Muscle of back (tissue), 3 donors: ENCODE measurements at regions not wholly inside any gene's neighbourhood (a gene's known extent, or its start where the extent isn't known, plus 50 kb on each side); places are given as distances from the start of the nearest gene placed in this dataset.
"Not testable (repeated sequence)": the region's sequence is repeated elsewhere in the genome, so short reads cannot be mapped to it uniquely, and the experiment has no call there.

ENCODE experiments used
- DNase-seq, 3 donors: peaks; one replicate each; pipeline versions ENCODE4 v3.0.0 to v3.0.0-alpha.2; 2013

DNA sequence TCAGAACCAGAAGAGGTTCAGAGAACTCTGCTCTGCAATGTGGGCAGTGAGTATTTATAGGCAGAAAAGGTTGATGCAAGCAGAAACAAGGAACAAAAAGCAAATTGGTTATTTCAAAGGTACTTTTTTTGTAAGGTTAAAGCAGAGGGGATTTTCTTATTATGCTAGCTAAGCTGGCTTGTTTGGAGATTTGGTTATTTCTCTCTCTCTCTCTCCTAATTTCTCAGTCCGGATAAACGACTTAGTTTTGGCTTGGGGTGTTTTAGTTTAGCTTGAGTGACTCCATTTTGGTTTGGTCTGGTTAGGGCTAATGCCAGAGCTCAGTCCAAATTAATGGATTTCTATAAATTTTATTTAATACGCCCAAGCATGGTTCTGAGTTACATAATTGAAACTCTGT lies 566.8 kb downstream of the SH2D4B start:
- DNase-seq: no peak

DNA sequence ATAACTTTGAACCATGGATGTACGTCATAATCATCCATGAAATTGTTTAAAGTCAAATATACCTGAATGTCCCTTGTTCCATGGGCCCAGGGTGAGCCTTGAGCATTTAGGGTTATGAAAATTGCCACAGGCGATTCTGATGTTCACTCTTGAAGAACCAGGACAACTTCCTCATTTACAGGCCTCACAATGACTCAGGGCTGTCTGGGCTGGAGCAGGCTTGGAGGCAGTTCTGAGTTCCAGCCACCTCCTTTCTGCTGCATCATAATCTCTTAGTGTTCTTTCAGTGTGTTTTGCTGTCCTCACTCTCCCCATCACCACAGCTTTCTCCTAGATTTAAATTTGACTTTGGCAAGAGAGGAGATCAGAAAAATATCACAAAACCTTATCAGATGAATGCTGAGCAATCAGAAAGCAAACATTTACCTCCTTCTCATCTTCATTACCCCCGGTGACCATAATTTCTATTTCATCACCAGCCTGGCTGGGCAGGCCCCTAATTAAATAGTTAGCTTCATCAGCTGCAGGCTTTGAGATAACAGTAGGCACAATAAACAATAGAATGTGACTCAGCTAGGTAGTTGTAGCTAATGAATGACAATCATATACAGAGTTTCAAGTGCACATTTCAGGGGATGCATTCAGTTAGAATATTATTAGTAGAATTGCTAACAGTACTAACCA lies 571.0 kb downstream of the SH2D4B start:
- no peak for DNase-seq

DNA sequence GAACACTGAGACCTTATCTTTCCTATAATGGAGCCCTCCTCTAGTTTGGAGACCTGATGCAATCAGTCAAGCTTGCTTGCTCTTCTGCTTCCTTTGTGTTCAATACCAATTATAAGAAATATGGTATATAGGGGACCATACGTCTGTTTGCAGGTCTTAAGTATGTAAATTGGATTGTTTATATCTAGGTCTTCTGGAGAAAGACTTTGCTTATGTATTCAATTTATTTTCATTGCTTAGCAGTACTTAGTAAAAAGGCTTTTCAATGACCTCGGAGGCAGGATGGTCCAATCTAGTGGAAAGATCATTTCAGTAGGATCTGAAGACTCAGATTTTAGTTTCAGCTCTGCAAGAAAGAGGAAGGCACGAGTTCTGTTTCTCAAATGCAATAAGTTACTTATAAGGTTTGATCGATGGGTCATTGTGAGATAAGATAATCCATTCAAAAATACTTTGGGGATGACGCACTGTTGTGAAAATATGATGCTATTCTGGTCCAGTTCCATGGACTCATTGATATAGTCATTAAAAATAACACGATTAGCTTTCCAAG lies 571.6 kb downstream of the SH2D4B start:
- DNase-seq: no peak

DNA sequence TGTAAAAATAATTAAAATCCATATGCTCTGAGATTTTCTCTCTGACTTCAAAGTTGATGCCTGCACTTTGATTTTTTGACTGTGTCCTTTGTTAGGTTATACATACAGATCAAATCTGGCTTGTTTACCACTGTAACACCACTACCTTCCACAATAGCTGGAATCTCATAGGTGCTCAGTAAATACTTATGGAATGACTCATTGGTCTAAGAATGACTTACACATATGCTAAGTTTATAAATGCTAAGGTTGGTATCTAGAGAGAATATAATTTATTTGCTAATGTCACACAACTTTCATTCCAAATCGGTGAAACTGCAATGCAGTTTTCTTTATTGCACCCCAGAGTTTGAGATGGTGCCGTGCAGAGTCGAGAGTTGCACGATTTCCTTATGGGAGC lies 578.5 kb downstream of the SH2D4B start:
- DNase-seq: no peak

DNA sequence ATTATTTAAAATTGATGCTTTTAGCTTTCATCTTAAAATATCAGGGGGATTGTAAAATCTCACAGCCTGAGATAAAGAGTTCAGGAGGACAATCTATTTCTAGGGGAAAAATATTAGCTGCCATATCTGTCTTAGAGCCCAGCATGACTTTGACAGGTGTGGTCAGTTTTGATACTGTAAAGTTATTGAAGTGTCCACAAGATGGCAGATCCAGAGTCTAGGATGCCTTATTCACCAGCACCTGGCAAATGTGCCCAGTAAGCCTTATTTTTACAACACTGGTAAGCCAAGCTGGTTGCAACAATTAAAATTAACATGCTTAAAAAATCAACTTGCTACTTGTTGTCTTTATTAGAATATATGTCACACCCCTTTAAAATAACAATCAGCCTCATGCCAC lies 579.3 kb downstream of the SH2D4B start:
- no peak for DNase-seq

DNA sequence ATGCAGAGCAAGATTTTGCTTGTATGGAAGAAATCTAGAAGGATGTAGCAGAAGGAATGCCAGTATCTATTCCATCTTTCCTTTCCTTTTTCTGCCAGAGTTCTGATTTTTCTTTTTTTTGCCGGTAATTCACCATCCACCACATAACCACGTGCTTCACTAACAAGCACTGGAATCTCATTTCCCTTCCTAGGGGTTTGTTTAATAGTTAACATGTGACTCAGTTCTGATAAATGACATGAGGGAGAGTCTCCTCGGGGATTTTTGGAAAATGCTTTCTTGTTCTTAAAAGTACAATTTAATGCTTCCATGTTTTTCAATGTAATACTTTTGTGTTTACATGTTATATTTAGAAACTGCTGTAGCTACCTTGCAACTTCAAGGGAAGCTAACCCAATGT lies 590.2 kb downstream of the SH2D4B start:
- no peak for DNase-seq

DNA sequence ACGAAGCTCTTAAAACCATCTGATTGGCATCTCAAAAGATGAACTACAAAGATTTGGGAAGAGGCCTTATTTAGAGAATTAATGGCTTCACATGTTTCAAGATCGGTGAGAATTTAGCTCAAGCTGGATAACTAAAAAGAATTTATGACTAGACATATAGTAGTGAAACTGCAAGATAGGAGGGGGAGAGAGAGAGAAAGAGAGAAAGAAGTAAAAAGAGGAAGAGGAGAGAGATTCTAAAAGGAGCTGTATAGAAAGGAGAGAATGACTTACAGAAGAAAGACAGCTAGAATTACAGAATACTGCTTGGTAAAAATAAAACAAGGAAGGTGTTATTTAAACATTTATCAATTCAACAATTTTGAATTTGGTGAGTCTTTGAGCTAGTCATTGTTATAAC lies 592.3 kb downstream of the SH2D4B start:
- no peak for DNase-seq

DNA sequence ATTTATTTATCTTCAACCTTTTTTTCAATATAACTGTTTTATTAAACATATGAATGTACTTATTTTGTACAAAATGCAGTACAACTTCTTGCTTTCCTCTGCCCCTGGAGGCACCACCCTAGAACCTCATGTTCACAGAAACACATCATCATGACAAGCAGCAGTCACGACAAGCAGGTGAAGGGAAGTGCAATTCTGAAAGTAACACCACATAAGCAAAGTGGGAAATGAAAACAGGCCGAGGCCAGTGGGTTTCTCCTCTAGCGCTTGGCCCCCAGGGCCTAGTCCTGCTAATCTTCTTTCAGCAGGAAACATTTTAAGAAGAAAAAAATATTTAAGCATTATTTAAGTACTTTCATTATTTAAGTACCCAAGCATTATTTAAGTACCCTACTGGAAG lies 598.1 kb downstream of the SH2D4B start:
- no peak for DNase-seq

DNA sequence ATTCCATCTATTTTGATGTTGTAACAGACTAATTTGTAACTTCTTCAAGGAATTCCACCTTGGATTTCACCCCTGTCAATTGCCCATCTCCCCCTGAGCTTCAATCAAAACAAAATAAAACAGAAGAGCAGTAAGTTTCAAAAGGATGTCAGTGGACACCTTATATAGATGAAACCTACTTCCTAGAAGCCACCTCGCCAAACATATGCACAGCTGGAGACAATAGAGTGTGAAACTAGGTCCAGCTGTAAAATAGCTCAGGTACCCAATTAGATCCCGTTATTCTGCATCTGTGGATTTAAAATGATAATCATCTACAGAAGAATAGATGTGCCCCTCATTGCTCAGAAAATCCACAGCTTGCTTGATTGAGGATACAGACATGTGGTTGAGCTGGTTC lies 598.6 kb downstream of the SH2D4B start:
- DNase-seq: no peak

DNA sequence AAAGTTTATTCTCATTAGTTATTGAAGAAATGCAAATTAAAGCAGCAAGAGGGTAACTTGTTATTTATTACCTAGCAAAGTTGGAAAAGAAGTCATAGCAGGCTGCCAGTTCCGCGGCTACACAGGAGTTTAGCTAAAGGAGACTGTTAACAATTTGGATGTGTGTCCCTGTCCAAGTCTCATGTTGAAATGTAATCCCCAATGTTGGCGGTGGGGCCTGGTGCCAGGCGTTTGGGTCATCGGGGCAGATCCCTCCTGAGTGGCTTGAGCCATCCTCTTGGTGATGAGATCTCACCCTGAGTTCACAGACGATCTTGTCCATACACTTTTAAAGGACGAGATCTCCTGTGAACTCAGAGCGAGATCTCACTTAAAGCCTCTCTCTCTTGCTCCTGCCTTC lies 608.3 kb downstream of the SH2D4B start:
- DNase-seq: peak in 1 of 3 donors; percentile 4

DNA sequence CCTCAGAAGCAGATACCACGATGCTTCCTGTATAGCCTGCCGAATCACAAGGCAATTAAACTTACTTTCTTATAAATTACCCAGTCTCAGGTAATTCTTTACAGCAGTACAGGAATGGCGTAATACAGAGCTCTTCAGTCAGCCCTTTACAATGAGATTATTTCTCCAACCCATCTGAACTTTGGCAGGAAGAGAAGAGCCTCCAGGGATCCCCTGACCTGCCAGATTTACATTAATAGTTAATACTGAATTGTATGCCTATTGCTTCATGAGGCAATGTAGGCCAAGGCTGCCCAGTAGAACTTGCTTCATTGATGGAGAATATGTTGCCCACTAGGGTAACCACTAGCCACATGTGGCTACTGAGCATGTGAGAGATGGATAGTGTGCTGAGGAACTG lies 608.7 kb downstream of the SH2D4B start:
- no peak for DNase-seq

DNA sequence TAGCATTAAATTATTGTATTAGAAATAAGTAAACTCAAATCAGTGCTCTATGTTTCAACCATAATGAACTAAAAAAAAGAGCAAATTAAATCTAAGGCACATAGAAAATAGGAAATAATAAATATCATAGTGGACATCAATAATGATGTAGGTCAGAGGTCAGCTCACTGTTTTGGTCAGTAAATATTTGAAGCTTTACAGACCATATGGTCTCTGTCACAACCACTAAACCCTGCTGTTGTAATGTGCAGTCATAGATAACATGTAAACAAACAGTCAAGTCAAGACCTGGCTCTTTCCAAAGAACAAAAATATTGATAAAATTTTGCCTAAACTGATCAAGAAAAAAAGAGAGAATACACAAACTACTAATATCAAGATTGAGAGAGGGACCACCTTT lies 615.0 kb downstream of the SH2D4B start:
- DNase-seq: no peak

DNA sequence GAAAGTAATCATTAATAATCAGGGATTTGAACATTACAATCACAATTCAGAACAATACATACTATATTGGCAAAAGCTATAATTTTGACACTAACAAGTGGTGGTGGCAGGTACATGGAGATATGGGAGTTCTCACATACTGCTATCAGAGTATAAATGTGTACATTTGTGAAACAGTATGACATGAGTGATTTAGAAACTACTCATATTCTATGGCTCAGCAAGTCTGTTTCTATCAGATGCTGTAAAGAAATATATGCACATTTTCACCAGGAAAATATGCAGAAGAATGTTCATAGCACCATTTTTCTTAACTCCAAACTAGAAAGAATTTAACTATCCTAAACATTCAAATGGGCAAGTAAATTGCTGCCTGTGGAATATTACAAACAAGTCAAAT lies 620.0 kb downstream of the SH2D4B start:
- no peak for DNase-seq

DNA sequence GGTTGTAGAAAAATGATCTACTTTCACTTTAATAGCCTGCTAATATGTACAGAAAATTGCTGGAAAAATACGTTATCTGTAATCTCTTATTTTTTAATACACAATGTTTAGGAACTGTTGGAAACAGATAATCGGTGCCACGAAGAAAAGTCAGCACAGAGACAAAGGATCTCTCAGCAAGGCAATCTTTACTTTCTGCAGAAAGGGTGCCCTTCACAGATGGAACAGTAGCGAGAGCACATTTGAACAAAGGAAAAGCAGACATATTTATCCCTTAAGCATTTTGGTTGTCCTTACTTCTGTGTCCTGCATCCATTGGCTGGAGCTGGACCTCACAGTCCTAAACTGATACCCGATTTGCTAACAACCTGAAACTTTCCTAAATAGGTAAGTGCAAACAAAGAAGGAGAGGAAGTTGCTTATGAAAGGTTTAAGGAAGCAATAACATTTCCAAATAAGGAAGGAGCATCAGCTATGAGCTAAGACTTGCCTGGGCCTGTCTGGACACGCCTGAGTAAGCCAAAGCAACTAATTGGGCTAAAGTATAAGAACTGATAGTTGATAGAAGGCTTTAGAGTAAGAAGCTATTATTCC lies 640.0 kb downstream of the SH2D4B start:
- DNase-seq: no peak

DNA sequence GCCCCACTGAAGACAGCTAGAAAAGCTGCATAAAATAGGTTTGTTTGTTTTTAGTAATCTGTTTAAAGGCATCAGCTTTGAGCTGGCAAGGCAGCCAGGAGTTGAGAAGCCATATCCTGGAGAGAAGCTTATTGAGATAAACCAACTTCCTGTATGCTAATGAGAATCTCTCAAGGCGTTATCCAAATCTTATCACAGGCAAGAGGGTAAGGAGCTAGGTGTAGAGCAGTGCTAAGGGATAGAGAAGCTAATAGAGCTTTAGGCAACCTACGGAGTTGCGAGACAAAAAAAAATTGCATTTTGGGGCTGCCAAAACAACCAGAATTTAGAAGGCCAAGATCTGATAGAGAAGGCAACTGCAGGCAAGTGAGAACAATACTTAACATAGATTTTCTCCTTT lies 641.6 kb downstream of the SH2D4B start:
- no peak for DNase-seq

DNA sequence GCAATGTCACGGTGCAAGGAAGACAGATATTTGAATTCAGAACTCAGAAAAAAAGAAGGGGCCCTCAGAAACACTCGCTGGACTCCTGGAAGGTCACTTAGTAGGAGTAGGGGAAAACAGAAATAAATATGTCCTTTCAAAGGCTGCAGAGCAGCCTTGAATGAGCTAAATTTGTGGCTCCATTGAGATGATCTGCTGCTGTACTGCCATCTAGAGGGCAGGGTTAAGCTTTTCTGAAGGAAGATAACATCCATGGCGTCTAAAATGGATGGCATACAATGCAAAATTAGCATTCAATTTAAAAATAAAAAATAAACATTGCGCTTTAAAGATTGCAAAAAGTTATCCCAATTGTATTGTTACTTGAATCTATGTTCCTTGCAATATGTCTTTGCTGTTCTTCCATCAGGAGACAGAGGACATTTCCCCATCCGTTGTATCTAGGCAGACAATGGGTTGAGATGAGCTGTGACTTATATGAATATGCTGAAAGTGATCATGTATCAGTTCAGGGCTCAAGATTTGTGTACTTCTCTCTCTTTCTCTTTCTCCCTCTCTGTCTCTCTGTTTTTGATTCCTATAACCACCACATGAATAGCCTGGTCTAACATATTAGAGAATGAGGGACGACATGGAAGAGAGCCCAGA lies 642.2 kb downstream of the SH2D4B start:
- DNase-seq: peak in 2 of 3 donors; percentile 0 to 4

DNA sequence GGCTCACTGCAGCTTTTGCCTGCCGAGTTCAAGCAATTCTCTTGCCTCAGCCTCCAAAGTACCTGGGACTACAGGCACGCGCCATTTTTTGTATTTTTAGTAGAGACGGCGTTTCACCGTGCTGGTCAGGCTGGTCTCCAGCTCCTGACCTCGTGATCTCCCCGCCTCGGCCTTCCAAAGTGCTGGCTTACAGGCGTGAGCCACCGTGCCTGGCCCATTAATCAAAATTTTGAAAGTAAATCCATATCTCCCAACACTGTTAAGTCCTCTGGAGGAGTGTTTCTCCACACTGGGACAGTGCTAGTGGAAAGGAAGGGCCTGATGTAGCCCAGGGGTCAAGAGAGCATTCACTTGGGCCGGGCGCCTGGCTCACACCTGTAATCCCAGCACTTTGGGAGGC lies 644.6 kb downstream of the SH2D4B start:
- no peak for DNase-seq

DNA sequence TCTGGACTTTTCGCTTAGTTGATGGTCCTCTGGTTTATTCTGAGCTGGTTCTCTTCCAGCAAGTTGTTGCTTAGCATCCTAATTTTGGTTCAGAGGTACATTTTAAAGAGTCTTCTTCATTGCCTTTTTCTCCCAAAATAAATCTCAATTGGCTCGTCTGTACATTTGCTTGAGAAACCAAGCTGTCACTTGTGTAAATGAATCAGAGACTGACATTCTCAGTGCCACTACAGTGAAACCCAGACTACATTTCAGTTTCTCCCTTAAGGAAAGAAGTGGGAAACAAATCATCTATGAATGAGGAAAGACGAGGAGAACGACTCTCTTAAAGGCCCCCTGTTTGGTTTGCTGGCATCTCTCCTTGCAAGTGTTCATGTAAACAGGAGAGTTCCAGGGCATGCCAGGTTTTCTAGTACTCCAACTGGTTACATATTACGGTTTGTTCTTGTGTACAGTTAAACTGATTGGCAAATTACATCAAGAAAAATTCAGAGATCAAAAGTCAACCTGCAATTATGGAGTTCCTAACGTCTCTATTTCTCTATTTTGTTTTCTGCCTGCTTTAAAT lies 654.6 kb downstream of the SH2D4B start:
- no peak for DNase-seq

DNA sequence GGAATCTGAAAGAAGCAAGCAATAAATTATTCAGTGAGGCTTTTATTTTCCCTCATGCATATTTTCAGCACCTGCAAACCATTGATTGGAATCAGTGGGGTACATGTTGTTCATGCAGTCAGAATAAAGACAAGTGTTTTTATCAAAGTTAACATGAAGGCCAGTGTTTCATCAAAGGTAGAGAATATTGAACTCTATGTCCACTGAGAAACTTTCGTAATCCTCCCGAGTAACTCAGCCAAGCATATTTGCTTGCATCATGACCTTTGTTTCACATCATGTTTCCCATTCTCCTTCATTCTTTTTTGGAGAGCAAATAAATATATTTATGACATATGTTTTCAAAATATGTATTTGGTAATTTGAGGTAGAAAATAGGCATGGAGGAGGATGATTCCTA lies 663.1 kb downstream of the SH2D4B start:
- no peak for DNase-seq

DNA sequence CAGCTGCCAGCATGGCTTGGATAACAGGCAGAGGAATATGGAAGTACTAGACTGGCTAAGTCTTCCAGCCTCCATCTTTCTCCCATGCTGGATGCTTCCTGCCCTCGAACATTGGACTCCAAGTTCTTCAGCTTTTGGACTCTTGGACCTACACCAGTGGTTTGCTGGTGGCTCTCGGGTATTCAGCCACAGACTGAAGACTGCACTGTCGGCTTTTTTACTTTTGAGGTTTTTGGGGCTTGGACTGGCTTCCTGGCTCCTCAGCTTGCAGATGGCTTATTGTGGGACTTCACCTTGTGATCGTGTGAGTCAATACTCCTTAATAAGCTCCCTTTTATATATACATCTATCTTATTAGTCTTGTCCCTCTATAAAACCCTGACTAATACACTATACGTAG lies 667.6 kb upstream of the NRG3 start:
- not testable (repeated sequence) for DNase-seq

DNA sequence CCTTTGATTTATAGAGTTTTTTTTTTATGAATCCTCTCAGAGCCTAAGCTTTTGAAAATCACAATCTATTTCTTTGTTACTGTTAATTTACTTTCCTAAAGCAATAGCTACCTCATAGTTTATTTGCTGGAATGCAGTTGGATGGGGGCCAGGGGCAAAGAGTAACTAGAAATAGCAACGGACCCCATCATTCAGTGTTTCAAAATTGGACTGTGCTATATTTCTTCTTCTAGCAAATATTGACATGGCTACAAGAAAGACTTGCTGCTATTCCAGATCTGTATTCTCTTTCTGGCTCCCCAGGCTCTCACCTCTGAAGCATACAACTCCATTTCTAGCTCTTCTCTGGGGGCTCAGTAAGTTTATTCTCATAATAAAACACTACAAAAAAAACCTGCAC lies 661.6 kb upstream of the NRG3 start:
- no peak for DNase-seq

DNA sequence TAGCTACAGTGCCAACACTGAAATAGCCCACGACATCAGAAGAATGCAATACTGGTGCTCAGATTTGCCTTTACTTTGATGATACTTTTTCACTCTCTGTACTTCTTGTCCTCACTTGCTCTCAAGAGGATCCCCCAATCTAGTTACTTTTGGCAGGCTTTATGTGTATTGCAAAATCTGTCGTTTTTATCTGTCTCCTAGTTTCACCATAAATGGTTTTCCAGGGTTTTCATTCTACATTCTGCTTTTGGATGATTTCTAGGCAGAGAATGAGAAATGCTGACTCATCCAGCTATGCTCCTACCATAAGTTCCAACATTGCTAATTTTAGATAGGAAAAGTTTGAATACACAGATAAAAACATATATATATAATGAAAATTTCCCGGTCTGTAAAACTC lies 659.5 kb upstream of the NRG3 start:
- DNase-seq: peak in 2 of 3 donors; percentile 9 to 32

DNA sequence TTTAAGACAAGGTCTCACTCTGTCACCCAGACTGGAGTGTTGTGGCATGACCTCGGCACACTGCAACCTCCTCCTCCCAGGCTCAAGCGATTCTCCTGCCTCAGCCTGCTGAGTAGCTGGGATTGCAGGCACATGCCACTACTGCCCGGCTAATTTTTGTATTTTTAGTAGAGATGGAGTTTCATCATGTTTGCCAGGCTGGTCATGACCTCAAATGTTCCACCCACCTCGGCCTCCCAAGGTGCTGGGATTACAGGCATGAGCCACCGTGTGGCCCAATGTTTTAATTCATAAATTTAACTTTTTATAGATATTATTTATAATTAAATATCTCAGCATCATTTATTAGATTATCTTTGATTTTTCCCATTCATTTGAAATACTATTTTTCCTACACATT lies 658.0 kb upstream of the NRG3 start:
- DNase-seq: no peak
